Fibroblast of mammary gland (primary cell): ENCODE measurements at regions not wholly inside any gene's neighbourhood (a gene's known extent, or its start where the extent isn't known, plus 50 kb on each side); places are given as distances from the start of the nearest gene placed in this dataset.

Source experiments
- DNase-seq: peaks from one replicate; pipeline ENCODE4 v3.0.0-alpha.2; 2010; ENCODE audit warnings: low read depth
- H3K4me3 ChIP-seq: 2 replicates; pipeline ENCODE4 v1.5.1; 2011; ENCODE audit warnings: low read depth, mild to moderate bottlenecking, low read length, moderate library complexity; ENCODE audit not compliant: control insufficient read depth
- CTCF ChIP-seq: conservative IDR thresholded peaks from 2 replicates; pipeline ENCODE4 v1.5.1; 2011; ENCODE audit warnings: low read depth, low read length, inconsistent platforms; ENCODE audit not compliant: control insufficient read depth, insufficient read depth

- H3K4me3 ChIP-seq, result no peak overlapping the region
- no peak for TF ChIP-seq CTCF
- DNase-seq, result no peak
Measured at GRCh38 chr16:79303959-79304387, 296.6 kb downstream of the MAF start.

DNA sequence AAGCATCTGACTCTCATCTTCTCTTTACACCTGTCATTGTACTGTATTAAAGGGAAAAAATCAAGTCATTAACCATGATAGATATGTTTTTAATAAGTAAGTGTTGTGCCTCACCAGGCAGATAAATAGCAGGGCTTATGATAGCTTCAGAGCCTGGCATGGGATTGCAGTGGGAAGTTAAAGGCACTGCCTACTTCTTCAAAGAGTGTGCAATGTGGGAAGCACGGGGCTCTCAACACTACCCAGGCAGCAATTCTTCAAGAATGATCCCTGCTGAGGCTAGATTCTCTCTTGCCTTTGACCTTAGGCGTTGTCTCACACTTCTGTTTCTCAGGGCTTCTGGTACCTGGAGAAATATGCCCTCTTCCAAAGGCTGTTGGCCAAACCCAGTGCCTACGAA, 297.3 kb downstream of the MAF start:
- no peak for TF ChIP-seq CTCF
- no peak for DNase-seq
- no peak overlapping the region for H3K4me3 ChIP-seq

- no peak overlapping the region for H3K4me3 ChIP-seq
- no peak for DNase-seq
- TF ChIP-seq CTCF, result no peak
Measured at GRCh38 chr16:79302731-79303130, 297.8 kb downstream of the MAF start.

- DNase-seq, result no peak
- TF ChIP-seq CTCF, result no peak
- H3K4me3 ChIP-seq, result no peak overlapping the region
Measured at GRCh38 chr16:79301051-79301450, 299.5 kb downstream of the MAF start.

DNA sequence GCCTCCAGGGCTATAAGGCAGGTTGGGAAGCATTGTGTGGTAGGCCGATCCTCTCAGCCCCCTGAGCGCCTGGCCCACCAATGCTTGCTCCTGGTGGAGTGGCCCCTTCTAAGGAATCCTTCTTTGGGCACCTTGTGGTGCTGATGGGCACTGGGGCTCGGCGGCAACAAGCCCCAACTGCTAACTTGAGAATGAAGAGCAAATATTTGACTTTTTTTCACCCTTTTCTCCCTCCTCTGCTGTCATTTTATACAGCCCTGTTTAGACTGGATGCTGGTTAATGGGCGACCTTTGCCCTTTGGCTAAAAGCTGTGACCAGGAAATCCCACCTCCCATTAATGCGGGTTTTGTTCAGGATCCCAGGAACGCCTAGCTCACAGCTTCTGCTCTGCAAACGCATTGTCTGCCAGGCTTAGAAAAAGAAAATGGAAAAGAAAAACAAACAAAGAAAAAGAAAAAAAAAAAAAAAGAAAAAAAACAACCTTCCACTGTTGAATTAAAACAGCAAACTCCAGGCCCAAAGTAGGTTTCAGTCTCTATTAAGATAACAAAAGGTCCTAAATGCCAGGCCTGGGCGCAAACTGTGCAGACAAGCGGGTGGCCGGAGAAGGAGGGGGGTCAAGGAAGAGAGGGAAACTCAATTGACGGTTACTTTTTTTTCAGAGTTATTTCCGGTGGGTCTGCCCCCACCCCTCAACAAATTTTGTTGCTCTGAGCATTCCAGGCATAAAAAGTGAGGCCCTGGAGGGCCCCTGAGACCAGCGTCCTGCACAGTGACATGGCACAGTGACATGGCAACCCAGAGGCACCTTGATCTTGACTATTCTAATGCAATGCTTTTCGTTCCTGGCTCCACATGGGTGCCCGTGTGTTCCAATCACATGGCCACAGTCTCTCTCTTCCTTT, 301.4 kb downstream of the MAF start:
- H3K4me3 ChIP-seq, result no peak overlapping the region
- DNase-seq, result no peak
- no peak for TF ChIP-seq CTCF

DNA sequence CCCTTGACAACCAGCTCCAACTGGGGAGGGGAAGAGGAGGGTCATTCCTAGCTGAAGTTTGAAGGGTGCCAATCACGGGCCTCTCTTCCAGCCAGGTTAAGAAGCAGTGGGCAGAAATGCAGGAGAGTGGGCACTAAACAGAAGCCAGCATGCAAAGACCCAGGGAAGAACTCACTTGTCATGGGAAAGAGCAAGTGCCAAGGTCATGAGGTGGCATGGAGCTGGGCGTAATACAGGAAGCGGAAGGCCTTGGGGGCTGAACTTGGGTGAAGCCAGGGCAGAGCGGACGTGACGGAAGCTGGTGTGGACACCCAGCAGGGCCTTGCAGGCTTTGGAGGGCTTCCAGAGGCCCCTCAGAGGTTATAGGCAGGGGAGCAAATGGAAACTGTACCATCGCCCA, 302.1 kb downstream of the MAF start:
- no peak overlapping the region for H3K4me3 ChIP-seq
- DNase-seq, result no peak
- TF ChIP-seq CTCF, result no peak
